HTR-8/SVneo (cell line): ENCODE measurements at regions not wholly inside any gene's neighbourhood (a gene's known extent, or its start where the extent isn't known, plus 50 kb on each side); places are given as distances from the start of the nearest gene placed in this dataset.
"Not testable (repeated sequence)": the region's sequence is repeated elsewhere in the genome, so short reads cannot be mapped to it uniquely, and the experiment has no call there.

ENCODE experiments used
- DNase-seq: peaks from one replicate; pipeline ENCODE4 v3.0.0; 2011; ENCODE audit warnings: low spot score, mixed read lengths; ENCODE audit not compliant: insufficient read length
- FAIRE-seq: peaks from 2 replicates; lab custom pipeline; 2011; peaks lifted over from hg19 to GRCh38; lab: Jason Lieb, UNC

- DNase-seq, result no peak
- no peak for FAIRE-seq
These were observed 182.9 kb upstream of the SLC38A2 start for GRCh38 chr12:46555406-46555852.

- DNase-seq (no peak), FAIRE-seq (no peak)
These were observed 181.9 kb upstream of the SLC38A2 start for GRCh38 chr12:46554460-46554859.

DNA sequence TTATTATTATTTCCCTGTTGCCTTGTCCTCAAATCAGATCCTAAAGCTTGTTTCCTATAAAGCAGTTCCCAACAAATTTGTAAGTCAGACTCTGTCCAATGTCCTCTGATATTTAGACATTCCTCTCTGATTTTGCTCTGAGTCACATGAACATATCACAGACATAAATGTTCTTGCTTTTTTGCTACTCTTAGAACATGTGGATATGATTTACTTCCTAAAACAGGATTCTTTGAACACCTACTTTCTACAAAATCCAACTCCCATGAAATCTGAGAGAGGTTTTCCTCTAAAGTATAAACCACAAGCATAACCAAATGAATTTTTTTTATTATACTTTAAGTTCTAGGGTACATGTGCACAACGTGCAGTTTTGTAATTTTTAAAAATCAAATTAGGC, 181.3 kb upstream of the SLC38A2 start:
- DNase-seq (no peak), FAIRE-seq (no peak)

DNA sequence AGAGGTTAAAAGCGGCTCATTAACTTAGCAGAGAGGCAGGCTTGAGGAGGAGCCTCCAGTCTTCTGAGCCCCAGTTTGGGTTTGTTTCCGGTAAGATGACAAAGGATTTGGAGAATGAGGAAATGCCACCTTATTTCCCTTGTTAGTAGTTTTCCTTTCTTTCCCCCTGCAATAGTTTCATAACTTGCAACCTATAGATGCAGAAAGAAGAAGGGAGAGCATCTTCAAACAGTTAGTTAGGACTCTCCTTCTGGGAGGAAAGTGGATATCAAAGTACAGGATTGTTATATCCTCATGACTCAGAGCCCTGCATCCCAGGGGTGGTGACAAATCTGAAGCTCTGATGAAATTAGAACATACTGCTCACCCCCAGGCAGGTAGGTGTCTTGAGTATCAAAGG, 180.7 kb upstream of the SLC38A2 start:
- DNase-seq (no peak), FAIRE-seq (no peak)

- FAIRE-seq (no peak), DNase-seq (no peak)
These were observed 177.8 kb upstream of the SLC38A2 start for GRCh38 chr12:46550266-46550879.

DNA sequence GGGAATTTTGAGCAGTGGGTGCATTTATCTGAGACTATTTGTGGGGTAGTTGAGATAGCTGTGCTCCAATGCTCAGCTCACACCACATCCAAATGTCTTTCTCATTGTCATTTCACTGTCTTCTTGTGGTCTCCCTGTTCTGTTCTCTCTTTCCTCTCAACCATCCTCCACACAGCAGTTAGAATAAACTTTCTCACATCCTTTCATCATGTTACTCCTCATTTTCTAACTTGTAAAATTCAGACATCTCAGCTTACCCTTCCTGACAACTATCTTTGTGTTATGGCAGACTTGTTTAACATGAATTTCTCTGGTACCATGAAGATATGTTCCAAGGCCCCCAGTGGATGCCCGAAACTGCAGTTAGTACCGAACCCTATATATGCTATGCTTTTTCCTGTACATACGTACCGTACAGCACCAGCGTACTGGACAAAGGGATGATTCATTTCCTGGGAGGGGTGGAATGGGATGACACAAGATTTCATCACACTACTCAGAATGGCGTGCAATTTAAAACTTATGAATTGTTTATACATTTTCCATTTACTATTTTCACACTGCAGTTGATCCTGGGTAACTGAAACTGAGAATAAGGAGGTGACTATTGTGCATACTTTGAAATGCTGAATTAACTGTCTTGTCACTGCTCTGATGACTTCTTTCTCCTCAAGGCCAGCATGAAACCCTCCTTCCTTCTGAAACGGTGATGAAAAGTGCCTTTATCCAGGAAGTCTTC, 177.1 kb upstream of the SLC38A2 start:
- DNase-seq (no peak), FAIRE-seq (peak; percentile 73)

- DNase-seq, result no peak
These were observed 176.1 kb upstream of the SLC38A2 start for GRCh38 chr12:46548605-46549071.

GRCh38 chr12:46547421-46548354, 175.1 kb upstream of the SLC38A2 start:
- FAIRE-seq, result no peak

More at GRCh38 chr12:46548605-46549071, 176.1 kb upstream of the SLC38A2 start:
- FAIRE-seq, result no peak

GRCh38 chr12:46546634-46547273, 174.2 kb upstream of the SLC38A2 start:
- FAIRE-seq (peak; percentile 66), DNase-seq (no peak)

More at GRCh38 chr12:46547421-46548354, 175.1 kb upstream of the SLC38A2 start:
- DNase-seq, result no peak

- FAIRE-seq, DNase-seq: not testable (repeated sequence)
These were observed 170.8 kb upstream of the SLC38A2 start for GRCh38 chr12:46543378-46543795.

DNA sequence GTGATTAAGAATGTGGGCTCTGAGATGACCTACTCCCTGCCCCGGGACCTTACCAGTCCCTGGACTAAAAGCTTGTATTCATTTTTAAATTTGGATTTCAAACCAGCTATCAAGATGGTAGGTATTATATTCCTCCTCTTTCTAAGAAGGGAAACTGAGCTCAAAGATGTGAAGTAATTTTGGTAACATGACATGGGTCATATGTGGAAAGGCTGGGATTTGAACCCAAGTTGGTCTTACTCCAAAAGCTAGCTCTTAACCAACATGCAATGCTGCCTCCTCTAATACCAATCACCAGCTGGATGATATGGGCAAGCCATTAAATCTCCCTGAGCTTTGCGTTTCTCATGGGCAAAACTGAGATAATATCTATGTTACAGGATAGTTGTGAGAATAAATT, 166.4 kb upstream of the SLC38A2 start:
- FAIRE-seq (no peak), DNase-seq (no peak)

- FAIRE-seq, result no peak
- DNase-seq, result no peak
These were observed 164.9 kb upstream of the SLC38A2 start for GRCh38 chr12:46537387-46537955.

- FAIRE-seq, DNase-seq: not testable (repeated sequence)
These were observed 163.7 kb upstream of the SLC38A2 start for GRCh38 chr12:46536316-46536715.

DNA sequence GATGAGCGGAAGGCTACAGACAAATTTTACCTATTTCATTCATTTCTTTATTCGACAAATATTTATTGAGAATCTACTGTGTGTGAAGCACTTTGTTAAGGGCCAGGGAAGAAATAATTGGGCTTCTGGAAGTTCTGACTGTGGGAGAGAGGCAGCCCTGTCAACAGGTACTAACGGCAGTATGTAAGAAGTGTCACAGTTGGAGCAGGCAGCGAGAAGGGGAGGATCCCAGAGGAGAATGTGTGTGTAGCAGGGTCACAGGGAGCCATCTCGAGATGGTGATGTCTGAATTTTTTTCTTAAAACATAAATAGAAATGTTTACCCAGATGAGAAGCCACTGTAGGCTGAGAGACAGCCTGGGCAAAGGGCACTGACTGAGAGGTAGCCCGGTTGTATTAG, 163.3 kb upstream of the SLC38A2 start:
- DNase-seq, result no peak
- FAIRE-seq, result no peak

DNA sequence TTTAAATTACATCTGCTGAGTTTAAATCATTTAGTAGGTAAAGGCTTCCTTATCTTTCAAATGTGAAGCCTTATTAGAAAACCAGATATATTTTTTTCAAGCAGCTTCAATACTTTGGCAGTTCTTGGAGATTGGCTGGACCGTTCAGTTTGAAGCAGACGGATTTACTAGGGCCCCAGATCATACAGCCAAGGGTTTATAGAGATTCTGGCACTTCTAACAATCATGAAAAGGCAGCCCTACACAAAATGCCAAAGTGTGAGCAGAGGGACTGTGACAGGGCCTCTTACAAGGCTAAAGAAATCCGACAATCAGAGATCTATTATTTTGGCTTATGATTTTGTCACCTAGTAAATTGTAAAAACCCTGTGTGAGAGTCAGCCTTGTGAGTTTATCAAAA, 162.8 kb upstream of the SLC38A2 start:
- DNase-seq (no peak), FAIRE-seq (no peak)

- FAIRE-seq, result no peak
These were observed 161.8 kb upstream of the SLC38A2 start for GRCh38 chr12:46534327-46534840.

GRCh38 chr12:46533723-46534122, 161.2 kb upstream of the SLC38A2 start:
- DNase-seq (no peak), FAIRE-seq (no peak)

More at GRCh38 chr12:46534327-46534840, 161.8 kb upstream of the SLC38A2 start:
- DNase-seq, result no peak

- FAIRE-seq, result no peak
- no peak for DNase-seq
These were observed 159.2 kb upstream of the SLC38A2 start for GRCh38 chr12:46531804-46532203.

DNA sequence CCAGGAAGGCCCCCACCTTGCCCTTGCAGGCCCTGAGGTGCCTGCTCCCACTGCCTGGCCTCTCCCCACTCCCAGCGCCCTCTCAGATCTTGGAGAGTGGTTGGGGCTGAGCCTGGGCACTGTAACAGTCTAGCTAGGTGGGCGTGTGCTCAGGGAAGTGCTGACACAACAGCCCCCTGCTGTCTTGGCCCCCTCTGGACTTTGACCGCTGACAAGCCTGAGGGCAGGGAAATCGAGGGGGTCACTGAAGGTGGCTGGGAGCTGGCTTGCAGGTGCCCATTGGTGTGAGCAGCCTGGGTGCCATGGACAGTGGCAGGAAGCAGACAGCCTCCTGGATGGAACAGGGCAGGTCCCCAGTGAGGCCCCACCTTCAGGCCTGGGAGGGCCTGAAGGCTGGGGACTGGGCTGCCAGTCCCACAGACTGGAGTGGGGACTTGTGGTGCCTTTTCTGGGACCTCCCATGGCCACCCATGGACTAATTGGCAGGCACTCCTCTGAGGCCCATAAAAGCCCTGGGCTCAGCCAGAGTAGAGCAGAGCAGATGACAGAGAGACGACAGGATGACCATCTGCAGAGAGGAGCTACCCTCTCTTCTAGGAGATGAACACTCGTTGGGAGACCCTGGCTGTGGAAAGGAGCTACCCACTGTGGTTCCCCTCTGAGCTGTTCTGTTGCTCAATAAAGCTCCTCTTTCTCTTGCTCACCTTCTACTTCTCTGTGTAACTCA, 158.6 kb upstream of the SLC38A2 start:
- no peak for DNase-seq
- no peak for FAIRE-seq
